RWPE1 (cell line): ENCODE measurements at regions not wholly inside any gene's neighbourhood (a gene's known extent, or its start where the extent isn't known, plus 50 kb on each side); places are given as distances from the start of the nearest gene placed in this dataset.

Experiments
- CTCF ChIA-PET: fragments of 350-600 bp; sonication (Branson Sonifier 250); formaldehyde crosslinking; extraction: SDS; loops from one replicate; lab custom pipeline; 2021; lab: Yijun Ruan, JAX
- POLR2A ChIA-PET: fragments of 400-600 bp; formaldehyde crosslinking; extraction: SDS; loops from one replicate; lab custom pipeline; 2020; ENCODE audit warnings: antibody characterized with exemption; ENCODE audit not compliant: low non-redundant PET; lab: Yijun Ruan, JAX
- DNase-seq: peaks from one replicate; pipeline ENCODE4 v3.0.0; 2012; ENCODE audit warnings: low spot score
- H3K27ac ChIP-seq: fragments of 450-650 bp; 2 replicates; pipeline ENCODE4 v1.5.1; 2017
- CTCF ChIP-seq: fragments of 450-650 bp; conservative IDR thresholded peaks from 2 replicates; pipeline ENCODE4 v1.5.1; 2017; ENCODE audit warnings: low read depth, mild to moderate bottlenecking

- no peak overlapping the region for H3K27ac ChIP-seq
- TF ChIP-seq CTCF = peak; percentile 90
- ChIA-PET POLR2A (interaction anchor here (0.5 to 0.6 kb wide), 2 partner anchors 174 to 262 kb away, joined by 3 to 4 read pairs; no protein-coding TSS in a partner anchor), CTCF (interaction anchor here (0.5 to 2.4 kb wide), 26 partner anchors 9 to 1084 kb away, joined by 3 to 26 read pairs (median 4); partner anchors contain the start of genes KATNAL1 and UBE2L5)
- peak; percentile 80 for DNase-seq
These were observed 174.5 kb downstream of the KATNAL1 start for GRCh38 chr13:30132623-30133553.

- ChIA-PET POLR2A (no interaction called here), CTCF (no interaction called here)
- TF ChIP-seq CTCF = no peak
- no peak overlapping the region for H3K27ac ChIP-seq
- no peak for DNase-seq
These were observed 177.9 kb downstream of the KATNAL1 start for GRCh38 chr13:30129411-30129810.

GRCh38 chr13:30128591-30128990 lies 178.8 kb downstream of the KATNAL1 start:
- no peak for TF ChIP-seq CTCF
- CTCF ChIA-PET = no interaction called here
- DNase-seq = no peak
- no peak overlapping the region for H3K27ac ChIP-seq
- POLR2A ChIA-PET = no interaction called here

GRCh38 chr13:30128095-30128494 lies 179.3 kb downstream of the KATNAL1 start:
- ChIA-PET POLR2A (no interaction called here), CTCF (interaction anchor here (0.5 kb wide), 1 partner anchor 620 kb away, joined by 4 read pairs; no protein-coding TSS in a partner anchor)
- no peak for DNase-seq
- no peak overlapping the region for H3K27ac ChIP-seq
- TF ChIP-seq CTCF = no peak

GRCh38 chr13:30126903-30127428 lies 180.4 kb downstream of the KATNAL1 start:
- DNase-seq = no peak
- no peak for TF ChIP-seq CTCF
- ChIA-PET CTCF (interaction anchor here (0.6 to 2.2 kb wide), 3 partner anchors 12 to 264 kb away, joined by 3 to 8 read pairs (median 3); no protein-coding TSS in a partner anchor), POLR2A (no interaction called here)
- peak overlapping the region; percentile 65 for H3K27ac ChIP-seq

- DNase-seq = peak; percentile 71
- ChIA-PET CTCF (interaction anchor here (0.6 to 2.2 kb wide), 3 partner anchors 11 to 447 kb away, joined by 3 to 8 read pairs (median 7); no protein-coding TSS in a partner anchor), POLR2A (interaction anchor here (0.5 to 0.7 kb wide), 2 partner anchors 216 to 275 kb away, joined by 3 to 7 read pairs; partner anchors contain the start of gene UBL3)
- H3K27ac ChIP-seq = no peak overlapping the region
- TF ChIP-seq CTCF = no peak
These were observed 181.8 kb downstream of the KATNAL1 start for GRCh38 chr13:30125422-30126073.
